GM12878 (cell line): ENCODE measurements at regions not wholly inside any gene's neighbourhood (a gene's known extent, or its start where the extent isn't known, plus 50 kb on each side); places are given as distances from the start of the nearest gene placed in this dataset.

ENCODE experiments used
- ATAC-seq: fragments of 200-7000 bp; cut with Tn5 transposase; 3 replicates; pipeline ENCODE4 v1.9.1; 2020; ENCODE audit warnings: mild to moderate bottlenecking, moderate library complexity
- BruUV-seq: library from RNA; stranded (reverse); fragments of 400-500 nt; replicated peaks from 2 replicates; lab custom pipeline; 2021; lab: Mats Ljungman, UMichigan
- CTCF ChIA-PET: fragments of 300-600 bp; sonication (Branson Sonifier 250); formaldehyde crosslinking; extraction: SDS; loops from one replicate; lab custom pipeline; 2021; ENCODE audit warnings: inconsistent platforms; lab: Yijun Ruan, JAX
- POLR2A ChIA-PET: fragments of 350-600 bp; formaldehyde crosslinking; extraction: SDS; loops from one replicate; lab custom pipeline; 2021; ENCODE audit warnings: inconsistent platforms; lab: Charles Lee
- RAD21 ChIA-PET: fragments of 300-600 bp; sonication (Branson Sonifier 250); formaldehyde crosslinking; loops from one replicate; lab custom pipeline; 2023; ENCODE audit warnings: antibody characterized with exemption; ENCODE audit not compliant: unreplicated experiment; lab: Charles Lee
- SMC1A ChIA-PET: fragments of 300-600 bp; sonication (Branson Sonifier 250); formaldehyde crosslinking; loops from one replicate; lab custom pipeline; 2023; ENCODE audit not compliant: unreplicated experiment, uncharacterized antibody; lab: Charles Lee
- DNase-seq: peaks from one replicate; pipeline ENCODE4 v3.0.0-alpha.2; 2011; ENCODE audit warnings: low read depth, low spot score
- FAIRE-seq: peaks from 3 replicates; lab custom pipeline; 2011; peaks lifted over from hg19 to GRCh38; lab: Jason Lieb, UNC
- H2AFZ ChIP-seq: 2 replicates; pipeline ENCODE4 v1.6.0; 2011; ENCODE audit warnings: low read depth, low read length, control low read depth; ENCODE audit not compliant: control insufficient read depth
- H3K27ac ChIP-seq: 2 replicates; pipeline ENCODE4 v1.5.1; 2011; ENCODE audit warnings: control low read depth; ENCODE audit not compliant: control insufficient read depth, insufficient read depth
- H3K27me3 ChIP-seq, 2 experiments: replicated peaks in 1 of 2; 2 replicates each; pipeline versions ENCODE4 v1.6.0 to v1.6.1; 2011; ENCODE audit warnings: low read length in 1 of 2; ENCODE audit not compliant: control insufficient read depth in 2 of 2, insufficient read depth in 2 of 2
- H3K36me3 ChIP-seq, 2 experiments: 2 replicates each; pipeline ENCODE4 v1.5.1; 2011; ENCODE audit warnings: low read length in 1 of 2; ENCODE audit not compliant: control insufficient read depth in 2 of 2, insufficient read depth in 2 of 2
- H3K4me1 ChIP-seq: 2 replicates; pipeline ENCODE4 v1.6.1; 2011; ENCODE audit warnings: mild to moderate bottlenecking, low read length, moderate library complexity, mixed read lengths; ENCODE audit not compliant: control insufficient read depth, insufficient read depth
- H3K4me2 ChIP-seq: 2 replicates; pipeline ENCODE4 v1.6.0; 2011; ENCODE audit warnings: control low read depth; ENCODE audit not compliant: control insufficient read depth, insufficient read depth
- H3K4me3 ChIP-seq: fragments of 200-600 bp; sonication (generic); 2 replicates; pipeline ENCODE4 v1.5.1; 2016
- H3K79me2 ChIP-seq: 2 replicates; pipeline ENCODE4 v1.6.0; 2011; ENCODE audit warnings: low read length; ENCODE audit not compliant: control insufficient read depth, insufficient read depth
- H3K9ac ChIP-seq: 2 replicates; pipeline ENCODE4 v1.8.0; 2011; ENCODE audit warnings: low read length, control low read depth, mixed read lengths; ENCODE audit not compliant: control insufficient read depth, insufficient read depth
- H3K9me3 ChIP-seq: replicated peaks from 3 replicates; pipeline ENCODE4 v1.5.1; 2011; ENCODE audit warnings: mild to moderate bottlenecking, low read length; ENCODE audit not compliant: control insufficient read depth, insufficient read depth
- H4K20me1 ChIP-seq: 2 replicates; pipeline ENCODE4 v1.6.0; 2011; ENCODE audit not compliant: control insufficient read depth, insufficient read depth
- IRF4 ChIP-seq: IDR thresholded peaks from 2 replicates; pipeline ENCODE4 v1.6.1; 2011; ENCODE audit warnings: low read depth, low read length
- RELB ChIP-seq: fragments of 450-650 bp; IDR thresholded peaks from 2 replicates; pipeline ENCODE4 v1.6.1; 2017; ENCODE audit warnings: low read depth, mild to moderate bottlenecking, moderate library complexity
- SMAD5 ChIP-seq: IDR thresholded peaks from 2 replicates; pipeline ENCODE4 v1.6.1; 2016; ENCODE audit warnings: antibody characterized with exemption, low read depth
- ZBED1 ChIP-seq: IDR thresholded peaks from 2 replicates; pipeline ENCODE4 v1.6.1; 2016; ENCODE audit warnings: borderline replicate concordance
- WGBS: methylation state at CpG from one replicate; pipeline ENCODE4 v1.1.6; 2016; ENCODE audit warnings: low lambda C conversion rate; ENCODE audit not compliant: insufficient replicate concordance, insufficient coverage; ENCODE audit errors: missing lambda C conversion rate; 5-methylcytosine and 5-hydroxymethylcytosine counted together
- in situ Hi-C: fragments of 300-500 bp; cut with MboI; formaldehyde crosslinking; loops from 9 replicates; pipeline ENCODE4 v1.14.3; 2018; ENCODE audit warnings: mixed read lengths
- intact Hi-C: fragments of 100-400 bp; cut with micrococcal nuclease; formaldehyde crosslinking; loops from one replicate; pipeline ENCODE4 v1.14.2; 2022; ENCODE audit not compliant: unreplicated experiment
- TF ChIP-seq, protein P1 (sequence below): fragments of 450-650 bp; IDR thresholded peaks from 2 replicates; pipeline ENCODE4 v1.6.1; 2017; ENCODE audit warnings: borderline replicate concordance
- TF ChIP-seq, protein P2 (sequence below): fragments of 450-650 bp; IDR thresholded peaks from 2 replicates; pipeline ENCODE4 v1.6.1; 2014; ENCODE audit warnings: mild to moderate bottlenecking

GRCh38 chr3:164408326-164408725 lies 670.0 kb downstream of the SI start:
- FAIRE-seq (no peak), ATAC-seq (no peak), DNase-seq (no peak)
- Histone ChIP-seq H4K20me1 (no peaks in the 10 kb centered on the region), H3K27me3 (no peaks in the 10 kb centered on the region), H3K9ac (no peak overlapping the region), H3K4me3 (no peak overlapping the region), H3K4me2 (no peak overlapping the region), H3K4me1 (no peaks in the 10 kb centered on the region), H3K79me2 (no peaks in the 10 kb centered on the region), H3K36me3 (no peaks in the 10 kb centered on the region), H3K27ac (no peak overlapping the region), H2AFZ (no peak overlapping the region), H3K9me3 (no peaks in the 10 kb centered on the region)
- ChIA-PET RAD21 (no interaction called here), CTCF (no interaction called here), SMC1A (interaction anchor here (0.8 kb wide), 1 partner anchor 16 kb away, joined by 3 read pairs; no protein-coding TSS in a partner anchor), POLR2A (no interaction called here)
- intact Hi-C loops = no loop called here
- no TSS peak for BruUV-seq
- WGBS = 0% methylated on average over 1 of the region's 1 CpG
- TF ChIP-seq RELB (no peak), SMAD5 (no peak), IRF4 (no peak), ZBED1 (no peak)
- TF ChIP-seq, protein P1, sequence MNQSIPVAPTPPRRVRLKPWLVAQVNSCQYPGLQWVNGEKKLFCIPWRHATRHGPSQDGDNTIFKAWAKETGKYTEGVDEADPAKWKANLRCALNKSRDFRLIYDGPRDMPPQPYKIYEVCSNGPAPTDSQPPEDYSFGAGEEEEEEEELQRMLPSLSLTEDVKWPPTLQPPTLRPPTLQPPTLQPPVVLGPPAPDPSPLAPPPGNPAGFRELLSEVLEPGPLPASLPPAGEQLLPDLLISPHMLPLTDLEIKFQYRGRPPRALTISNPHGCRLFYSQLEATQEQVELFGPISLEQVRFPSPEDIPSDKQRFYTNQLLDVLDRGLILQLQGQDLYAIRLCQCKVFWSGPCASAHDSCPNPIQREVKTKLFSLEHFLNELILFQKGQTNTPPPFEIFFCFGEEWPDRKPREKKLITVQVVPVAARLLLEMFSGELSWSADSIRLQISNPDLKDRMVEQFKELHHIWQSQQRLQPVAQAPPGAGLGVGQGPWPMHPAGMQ = no peak
- TF ChIP-seq, protein P2, sequence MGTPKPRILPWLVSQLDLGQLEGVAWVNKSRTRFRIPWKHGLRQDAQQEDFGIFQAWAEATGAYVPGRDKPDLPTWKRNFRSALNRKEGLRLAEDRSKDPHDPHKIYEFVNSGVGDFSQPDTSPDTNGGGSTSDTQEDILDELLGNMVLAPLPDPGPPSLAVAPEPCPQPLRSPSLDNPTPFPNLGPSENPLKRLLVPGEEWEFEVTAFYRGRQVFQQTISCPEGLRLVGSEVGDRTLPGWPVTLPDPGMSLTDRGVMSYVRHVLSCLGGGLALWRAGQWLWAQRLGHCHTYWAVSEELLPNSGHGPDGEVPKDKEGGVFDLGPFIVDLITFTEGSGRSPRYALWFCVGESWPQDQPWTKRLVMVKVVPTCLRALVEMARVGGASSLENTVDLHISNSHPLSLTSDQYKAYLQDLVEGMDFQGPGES = no peak
- in situ Hi-C loops = no loop called here
